ENCODE measurements at regions not wholly inside any gene's neighbourhood (a gene's known extent, or its start where the extent isn't known, plus 50 kb on each side); places are given as distances from the start of the nearest gene placed in this dataset.

- no peak overlapping the region for H2AFZ ChIP-seq (ENCODE audit: low read length)
- H3K36me3 Mint-ChIP-seq (ENCODE audit: insufficient read depth in 1 of 3, low read depth in 3 of 3) = no peaks in the 10 kb centered on the region
- no peak for TF ChIP-seq CTCF (conservative IDR thresholded peaks at IDR 0.05)
- no peaks in the 10 kb centered on the region for H3K27me3 ChIP-seq (ENCODE audit: insufficient read depth, low read length)
- no CpG with 5 or more reads among the region's 2 CpGs for WGBS (ENCODE audit: extremely low coverage, insufficient read length, low lambda C conversion rate)
- H2BK120ac ChIP-seq (ENCODE audit: low read depth, low read length, poor library complexity, severe bottlenecking) = no peak overlapping the region
- no peak for DNase-seq
- H3K4me1 ChIP-seq (ENCODE audit: insufficient read depth, low read length) = no peaks in the 10 kb centered on the region
- H3K9me3 ChIP-seq (ENCODE audit: control insufficient read depth, low read depth, low read length) = no peaks in the 10 kb centered on the region
- no peaks in the 10 kb centered on the region for H3K79me1 ChIP-seq (ENCODE audit: insufficient read depth, low read depth, low read length, poor library complexity, severe bottlenecking)
- no peak overlapping the region for H3K4me2 ChIP-seq (ENCODE audit: insufficient read depth, insufficient read length, low read length)
- peaks cover 4 to 10% of the 10 kb centered on the region in 2 experiments; a peak in 2 of 4 replicates for H3K4me1 Mint-ChIP-seq
- no peak overlapping the region for H4K8ac ChIP-seq (replicated peaks; ENCODE audit: insufficient read length, low read depth, low read length)
- H2AK5ac ChIP-seq (ENCODE audit: insufficient read length, low read length) = no peak overlapping the region
- H3K9ac ChIP-seq (ENCODE audit: extremely low read depth, insufficient read length, low read length) = no peak overlapping the region
- H3K79me2 ChIP-seq (ENCODE audit: insufficient read depth, low read length) = no peaks in the 10 kb centered on the region
- H3K27ac ChIP-seq (ENCODE audit: insufficient read length, low read depth, low read length) = no peak overlapping the region
- H3K14ac ChIP-seq (ENCODE audit: insufficient read depth, low read length) = no peak overlapping the region
- H3K23me2 ChIP-seq (ENCODE audit: insufficient read length, low read depth, low read length, poor library complexity, severe bottlenecking) = no peaks in the 10 kb centered on the region
- no peak overlapping the region for H3K27ac Mint-ChIP-seq
- no peak overlapping the region for H3K4ac ChIP-seq (ENCODE audit: low read depth, low read length)
- no peaks in the 10 kb centered on the region for H4K20me1 ChIP-seq (ENCODE audit: control insufficient read depth, insufficient read depth, insufficient read length)
- H3K4me3 Mint-ChIP-seq = no peak overlapping the region
- no peaks in the 10 kb centered on the region for H3K27me3 Mint-ChIP-seq (ENCODE audit: low read depth)
- no peak overlapping the region for H3K18ac ChIP-seq (ENCODE audit: insufficient read length, low read depth, low read length)
- no peak overlapping the region for H2BK12ac ChIP-seq (ENCODE audit: insufficient read length, low read depth, low read length)
- H3T11ph ChIP-seq (ENCODE audit: low read length) = no peak overlapping the region
- H3K23ac ChIP-seq (ENCODE audit: insufficient read length, low read depth, low read length) = no peak overlapping the region
- no peak overlapping the region for H3K56ac ChIP-seq (ENCODE audit: insufficient read length, low read depth, low read length)
- no peak overlapping the region for H4K5ac ChIP-seq (ENCODE audit: insufficient read length, low read depth, low read length)
- no peak overlapping the region for H2BK20ac ChIP-seq (ENCODE audit: low read depth, low read length, poor library complexity, severe bottlenecking)
- no peak overlapping the region for H2BK15ac ChIP-seq (ENCODE audit: low read depth, low read length)
- no peaks in the 10 kb centered on the region; a peak in 1 of 5 replicates for H3K9me3 Mint-ChIP-seq
- no peak overlapping the region for H2BK5ac ChIP-seq (ENCODE audit: insufficient read length, low read length)
- H4K91ac ChIP-seq (ENCODE audit: insufficient read length, low read depth, low read length) = no peak overlapping the region
Measured at GRCh38 chr3:162468791-162469190, 972.2 kb downstream of the OTOL1 start.

All from H9 (cell line).